K562 (cell line): ENCODE measurements at regions not wholly inside any gene's neighbourhood (a gene's known extent, or its start where the extent isn't known, plus 50 kb on each side); places are given as distances from the start of the nearest gene placed in this dataset.

Source experiments
- ATF7 ChIP-seq: fragments of 450-650 bp; IDR thresholded peaks from 2 replicates; pipeline ENCODE4 v1.7.1; 2014; ENCODE audit warnings: mild to moderate bottlenecking, moderate library complexity
- CBFA2T3 ChIP-seq: fragments of 450-650 bp; IDR thresholded peaks from 2 replicates; pipeline ENCODE4 v1.6.1; 2017
- E2F3 ChIP-seq: fragments of 250-450 bp; sonication (Bioruptor Pico); IDR thresholded peaks from 2 replicates; pipeline ENCODE4 v1.4.0; 2020; ENCODE audit warnings: mild to moderate bottlenecking
- GABPA ChIP-seq: fragments of 200-800 bp; sonication (Bioruptor generic); conservative IDR thresholded peaks from 2 replicates; pipeline ENCODE4 v1.6.1; 2016; ENCODE audit warnings: low read depth, missing genetic modification characterization, missing compliant biosample characterization
- HCFC1 ChIP-seq: IDR thresholded peaks from 2 replicates; pipeline ENCODE4 v1.6.1; 2012; ENCODE audit warnings: low read depth, low read length, improper control_type of control experiment
- MCM3 ChIP-seq: fragments of 450-650 bp; IDR thresholded peaks from 2 replicates; pipeline ENCODE4 v1.6.1; 2016
- MCM5 ChIP-seq: fragments of 450-650 bp; IDR thresholded peaks from 2 replicates; pipeline ENCODE4 v1.6.1; 2016; ENCODE audit warnings: low read depth
- NCOR1 ChIP-seq: fragments of 450-650 bp; IDR thresholded peaks from 2 replicates; pipeline ENCODE4 v1.6.1; 2016; ENCODE audit warnings: mild to moderate bottlenecking, moderate library complexity
- NR2C2 ChIP-seq, 2 experiments: fragments of 200-800 bp in 1 of 2; sonication (Bioruptor generic) in 1 of 2; sonication (generic) in 1 of 2; formaldehyde crosslinking in 1 of 2; IDR thresholded peaks; 2 replicates each; pipeline versions ENCODE4 v1.6.1 to v1.8.0; 2016 to 2022; ENCODE audit warnings: mild to moderate bottlenecking in 1 of 2, missing compliant biosample characterization in 1 of 2, missing genetic modification characterization in 1 of 2, missing genetic modification reagents in 1 of 2
- NRF1 ChIP-seq, 2 experiments: fragments of 450-650 bp; IDR thresholded peaks in 1 of 2; conservative IDR thresholded peaks in 1 of 2; 2 replicates each; pipeline ENCODE4 v1.6.1; 2014; ENCODE audit warnings: mild to moderate bottlenecking in 2 of 2
- PBX2 ChIP-seq, 2 experiments: IDR thresholded peaks in 1 of 2; conservative IDR thresholded peaks in 1 of 2; 2 replicates each; pipeline ENCODE4 v1.6.1; 2016; ENCODE audit warnings: low read depth in 2 of 2, mild to moderate bottlenecking in 1 of 2, missing compliant biosample characterization in 1 of 2, missing genetic modification characterization in 1 of 2, moderate library complexity in 1 of 2
- TRIM24 ChIP-seq, 2 experiments: fragments of 450-650 bp; IDR thresholded peaks; 2 replicates each; pipeline ENCODE4 v1.6.1; 2016
- XRCC5 ChIP-seq: fragments of 200-400 bp; formaldehyde crosslinking; IDR thresholded peaks from 2 replicates; pipeline ENCODE4 v1.6.1; 2017; ENCODE audit warnings: low read depth, mild to moderate bottlenecking, low read length
- ZBTB11 ChIP-seq, 3 experiments: fragments of 200-800 bp in 1 of 3; fragments of 250-450 bp in 1 of 3; fragments of 450-650 bp in 1 of 3; sonication (Bioruptor Pico) in 1 of 3; sonication (Bioruptor generic) in 1 of 3; formaldehyde crosslinking in 1 of 3; IDR thresholded peaks; 2 replicates each; pipeline versions ENCODE4 v1.6.1 to v1.8.0; 2016 to 2022; ENCODE audit warnings: mild to moderate bottlenecking in 2 of 3, missing genetic modification characterization in 2 of 3, missing compliant biosample characterization in 1 of 3, moderate library complexity in 1 of 3
- ZNF444 ChIP-seq: fragments of 250-450 bp; sonication (Bioruptor Pico); IDR thresholded peaks from 2 replicates; pipeline ENCODE4 v1.4.0; 2020; ENCODE audit warnings: mild to moderate bottlenecking, moderate library complexity
- ZNF445 ChIP-seq: fragments of 250-450 bp; sonication (Bioruptor Pico); IDR thresholded peaks from 2 replicates; pipeline ENCODE4 v1.4.0; 2020; ENCODE audit warnings: low read depth, mild to moderate bottlenecking, moderate library complexity
- ZNF707 ChIP-seq: fragments of 250-450 bp; sonication (Bioruptor Pico); conservative IDR thresholded peaks from 2 replicates; pipeline ENCODE4 v1.8.0; 2022; ENCODE audit warnings: inconsistent platforms, mild to moderate bottlenecking, moderate library complexity
- TF ChIP-seq, protein P1 (sequence below), 2 experiments: fragments of 200-800 bp in 1 of 2; sonication (Bioruptor generic) in 1 of 2; sonication (generic) in 1 of 2; formaldehyde crosslinking in 1 of 2; IDR thresholded peaks in 1 of 2; conservative IDR thresholded peaks in 1 of 2; 2 replicates each; pipeline versions ENCODE4 v1.5.0 to v1.6.1; 2016 to 2020; ENCODE audit warnings: missing compliant biosample characterization in 1 of 2, missing genetic modification characterization in 1 of 2, missing genetic modification reagents in 1 of 2
- TF ChIP-seq, protein P2 (sequence below): fragments of 250-450 bp; sonication (Bioruptor Pico); IDR thresholded peaks from 2 replicates; pipeline ENCODE4 v1.4.0; 2020; ENCODE audit warnings: borderline replicate concordance

DNA sequence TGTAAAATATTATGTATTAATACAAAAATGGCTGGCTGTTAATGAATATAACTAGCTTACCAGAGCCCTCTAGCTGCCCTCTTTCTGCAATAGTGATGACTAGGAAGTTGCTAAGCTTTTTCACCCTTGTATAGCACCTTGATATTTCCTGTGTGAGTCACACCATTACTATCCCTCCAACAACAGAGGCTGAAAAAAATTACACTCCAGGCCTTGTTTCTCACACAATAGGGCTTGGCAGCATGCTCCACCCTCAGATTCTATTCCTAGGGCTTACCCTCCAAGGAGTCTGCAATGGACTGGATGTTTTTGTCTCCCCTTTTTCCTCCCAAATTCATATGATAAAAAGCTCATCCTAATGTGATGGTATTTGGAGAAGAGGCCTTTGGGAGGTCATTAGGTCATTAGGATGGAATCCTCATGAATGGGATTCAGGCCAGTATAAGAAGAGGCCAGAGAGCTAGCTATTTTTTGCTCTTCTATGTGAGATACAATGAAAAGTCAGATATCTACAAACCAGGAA is 184.6 kb upstream of the MAP1B start (continued):
- TF ChIP-seq, protein P1, sequence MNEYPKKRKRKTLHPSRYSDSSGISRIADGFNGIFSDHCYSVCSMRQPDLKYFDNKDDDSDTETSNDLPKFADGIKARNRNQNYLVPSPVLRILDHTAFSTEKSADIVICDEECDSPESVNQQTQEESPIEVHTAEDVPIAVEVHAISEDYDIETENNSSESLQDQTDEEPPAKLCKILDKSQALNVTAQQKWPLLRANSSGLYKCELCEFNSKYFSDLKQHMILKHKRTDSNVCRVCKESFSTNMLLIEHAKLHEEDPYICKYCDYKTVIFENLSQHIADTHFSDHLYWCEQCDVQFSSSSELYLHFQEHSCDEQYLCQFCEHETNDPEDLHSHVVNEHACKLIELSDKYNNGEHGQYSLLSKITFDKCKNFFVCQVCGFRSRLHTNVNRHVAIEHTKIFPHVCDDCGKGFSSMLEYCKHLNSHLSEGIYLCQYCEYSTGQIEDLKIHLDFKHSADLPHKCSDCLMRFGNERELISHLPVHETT (CRISPR knock-in tag; conservative IDR thresholded peaks at IDR 0.05 in 1 of 2, IDR thresholded peaks at IDR 0.05 in 1 of 2), result 0 out of 4 replicates have a peak, but pooled peaks of 1 of the 2 experiments have one; percentile 50
- TF ChIP-seq HCFC1 (no peak), MCM3 (no peak), ZNF445 (CRISPR knock-in tag) (no peak), NCOR1 (no peak), NRF1 (conservative IDR thresholded peaks at IDR 0.05 in 1 of 2, IDR thresholded peaks at IDR 0.05 in 1 of 2) (no peak), NR2C2 (CRISPR knock-in tag; IDR thresholded peaks at IDR 0.05) (no peak), NR2C2 (tag; IDR thresholded peaks at IDR 0.05) (peak; percentile 34; the same call in 1 of the 2 replicates), E2F3 (CRISPR knock-in tag) (no peak), MCM5 (no peak), XRCC5 (no peak), GABPA (tag) (peak; percentile 75), ATF7 (no peak), TRIM24 (IDR thresholded peaks at IDR 0.05) (no peak), ZNF444 (CRISPR knock-in tag) (no peak), ZBTB11 (CRISPR knock-in tag; IDR thresholded peaks at IDR 0.05) (peak in 1 of 3 experiments; percentile 93; a peak in 2 of 6 replicates), CBFA2T3 (no peak), ZNF707 (CRISPR knock-in tag) (no peak), PBX2 (CRISPR knock-in tag; IDR thresholded peaks at IDR 0.05; ENCODE audit: low read depth) (no peak), PBX2 (tag; conservative IDR thresholded peaks at IDR 0.05; ENCODE audit: low read depth) (no peak)
- TF ChIP-seq, protein P2, sequence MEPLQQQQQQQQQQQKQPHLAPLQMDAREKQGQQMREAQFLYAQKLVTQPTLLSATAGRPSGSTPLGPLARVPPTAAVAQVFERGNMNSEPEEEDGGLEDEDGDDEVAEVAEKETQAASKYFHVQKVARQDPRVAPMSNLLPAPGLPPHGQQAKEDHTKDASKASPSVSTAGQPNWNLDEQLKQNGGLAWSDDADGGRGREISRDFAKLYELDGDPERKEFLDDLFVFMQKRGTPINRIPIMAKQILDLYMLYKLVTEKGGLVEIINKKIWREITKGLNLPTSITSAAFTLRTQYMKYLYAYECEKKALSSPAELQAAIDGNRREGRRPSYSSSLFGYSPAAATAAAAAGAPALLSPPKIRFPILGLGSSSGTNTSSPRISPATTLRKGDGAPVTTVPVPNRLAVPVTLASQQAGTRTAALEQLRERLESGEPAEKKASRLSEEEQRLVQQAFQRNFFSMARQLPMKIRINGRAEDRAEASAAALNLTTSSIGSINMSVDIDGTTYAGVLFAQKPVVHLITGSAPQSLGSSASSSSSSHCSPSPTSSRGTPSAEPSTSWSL, result no peak
